ENCODE measurements at regions not wholly inside any gene's neighbourhood (a gene's known extent, or its start where the extent isn't known, plus 50 kb on each side); places are given as distances from the start of the nearest gene placed in this dataset.

GRCh38 chr2:173692068-173692467 lies 273.1 kb downstream of the SP3 start:
- Mint-ChIP-seq H3K27me3 (ENCODE audit: unreplicated experiment) (peaks cover 2% of the 10 kb centered on the region), H3K27ac (ENCODE audit: unreplicated experiment) (no peak overlapping the region), H3K4me1 (ENCODE audit: unreplicated experiment) (no peaks in the 10 kb centered on the region), H3K9me3 (ENCODE audit: unreplicated experiment) (no peaks in the 10 kb centered on the region), H3K4me3 (ENCODE audit: unreplicated experiment) (no peak overlapping the region), H3K36me3 (ENCODE audit: low read depth, unreplicated experiment) (no peaks in the 10 kb centered on the region)
- no peak for TF ChIP-seq CTCF (IDR thresholded peaks at IDR 0.05; ENCODE audit: unreplicated experiment)
- DNase-seq (ENCODE audit: low spot score): no peak

- no peak for TF ChIP-seq CTCF (IDR thresholded peaks at IDR 0.05; ENCODE audit: unreplicated experiment)
- Mint-ChIP-seq H3K4me1 (ENCODE audit: unreplicated experiment) (no peaks in the 10 kb centered on the region), H3K27me3 (ENCODE audit: unreplicated experiment) (peaks cover 2% of the 10 kb centered on the region), H3K9me3 (ENCODE audit: unreplicated experiment) (no peaks in the 10 kb centered on the region), H3K4me3 (ENCODE audit: unreplicated experiment) (no peak overlapping the region), H3K36me3 (ENCODE audit: low read depth, unreplicated experiment) (no peaks in the 10 kb centered on the region), H3K27ac (ENCODE audit: unreplicated experiment) (no peak overlapping the region)
- DNase-seq (ENCODE audit: low spot score): no peak
These were observed 272.1 kb downstream of the SP3 start for GRCh38 chr2:173693044-173693589.

- no peaks in the 10 kb centered on the region for H3K36me3 Mint-ChIP-seq (ENCODE audit: low read depth, unreplicated experiment)
- no peak for TF ChIP-seq CTCF (IDR thresholded peaks at IDR 0.05; ENCODE audit: unreplicated experiment)
- H3K27me3 Mint-ChIP-seq (ENCODE audit: unreplicated experiment): peaks cover 2% of the 10 kb centered on the region
- H3K27ac Mint-ChIP-seq (ENCODE audit: unreplicated experiment): no peak overlapping the region
- H3K4me1 Mint-ChIP-seq (ENCODE audit: unreplicated experiment): no peaks in the 10 kb centered on the region
- no peak overlapping the region for H3K4me3 Mint-ChIP-seq (ENCODE audit: unreplicated experiment)
- H3K9me3 Mint-ChIP-seq (ENCODE audit: unreplicated experiment): no peaks in the 10 kb centered on the region
- no peak for DNase-seq (ENCODE audit: low spot score)
These were observed 268.9 kb downstream of the SP3 start for GRCh38 chr2:173696274-173696673.

- H3K9me3 Mint-ChIP-seq (ENCODE audit: unreplicated experiment): no peaks in the 10 kb centered on the region
- no peak overlapping the region for H3K4me3 Mint-ChIP-seq (ENCODE audit: unreplicated experiment)
- no peak overlapping the region for H3K27ac Mint-ChIP-seq (ENCODE audit: unreplicated experiment)
These were observed 267.2 kb downstream of the SP3 start for GRCh38 chr2:173697929-173698328.

GRCh38 chr2:173705656-173706055 lies 259.5 kb downstream of the SP3 start:
- Mint-ChIP-seq H3K27ac (ENCODE audit: unreplicated experiment) (no peak overlapping the region), H3K9me3 (ENCODE audit: unreplicated experiment) (no peaks in the 10 kb centered on the region), H3K27me3 (ENCODE audit: unreplicated experiment) (no peaks in the 10 kb centered on the region)

More at GRCh38 chr2:173697929-173698328, 267.2 kb downstream of the SP3 start:
- no peaks in the 10 kb centered on the region for H3K36me3 Mint-ChIP-seq (ENCODE audit: low read depth, unreplicated experiment)
- H3K4me1 Mint-ChIP-seq (ENCODE audit: unreplicated experiment): no peaks in the 10 kb centered on the region
- no peaks in the 10 kb centered on the region for H3K27me3 Mint-ChIP-seq (ENCODE audit: unreplicated experiment)
- TF ChIP-seq CTCF (IDR thresholded peaks at IDR 0.05; ENCODE audit: unreplicated experiment): no peak
- no peak for DNase-seq (ENCODE audit: low spot score)

More at GRCh38 chr2:173705656-173706055, 259.5 kb downstream of the SP3 start:
- no peak for TF ChIP-seq CTCF (IDR thresholded peaks at IDR 0.05; ENCODE audit: unreplicated experiment)
- no peaks in the 10 kb centered on the region for H3K4me1 Mint-ChIP-seq (ENCODE audit: unreplicated experiment)
- no peak for DNase-seq (ENCODE audit: low spot score)
- H3K4me3 Mint-ChIP-seq (ENCODE audit: unreplicated experiment): no peak overlapping the region
- no peaks in the 10 kb centered on the region for H3K36me3 Mint-ChIP-seq (ENCODE audit: low read depth, unreplicated experiment)

Measured in endothelial cell (in vitro differentiated cells).